Adrenal gland (tissue), 5 donors: ENCODE measurements at regions not wholly inside any gene's neighbourhood (a gene's known extent, or its start where the extent isn't known, plus 50 kb on each side); places are given as distances from the start of the nearest gene placed in this dataset.
"Not testable (repeated sequence)": the region's sequence is repeated elsewhere in the genome, so short reads cannot be mapped to it uniquely, and the experiment has no call there.

ENCODE experiments used
- CTCF ChIP-seq, 6 experiments: fragments of 450-650 bp in 4 of 6; fragments of 200-600 bp in 2 of 6; sonication (generic) in 1 of 6; IDR thresholded peaks; 1 replicate in 5 of 6; 2 replicates in 1 of 6; pipeline versions ENCODE4 v1.5.1 to v1.8.0; 2016 to 2021; ENCODE audit warnings: antibody characterized with exemption in 6 of 6, mild to moderate bottlenecking in 2 of 6, moderate library complexity in 1 of 6
- POLR2A ChIP-seq, 2 donors: fragments of 450-650 bp; IDR thresholded peaks; one replicate each; pipeline ENCODE4 v1.6.1; 2017; ENCODE audit warnings: antibody characterized with exemption in 2 of 2, mild to moderate bottlenecking in 2 of 2, moderate library complexity in 1 of 2
- donor health status: DM: no; HTN: no; CAD: no.

GRCh38 chr10:93232159-93232558 lies 158.5 kb downstream of the CYP26A1 start:
- TF ChIP-seq POLR2A, CTCF (IDR thresholded peaks at IDR 0.05): not testable (repeated sequence)
